Activated T-helper 17 cell treated with anti-CD3 and anti-CD28 coated beads, Interleukin-2, amount 50 U/mL, for 72 hours (primary cell): ENCODE measurements at regions not wholly inside any gene's neighbourhood (a gene's known extent, or its start where the extent isn't known, plus 50 kb on each side); places are given as distances from the start of the nearest gene placed in this dataset.

Source experiments
- ATAC-seq: fragments of 150-1000 bp; cut with Tn5 transposase; replicated peaks from 2 replicates; pipeline ENCODE4 v1.10.0; 2021; ENCODE audit warnings: mild to moderate bottlenecking, moderate library complexity
- H3K27ac Mint-ChIP-seq: one replicate; pipeline ENCODE4 v1.8.0; 2022; ENCODE audit warnings: mixed read lengths
- H3K27me3 Mint-ChIP-seq: one replicate; pipeline ENCODE4 v1.8.0; 2022; ENCODE audit warnings: mixed read lengths
- H3K36me3 Mint-ChIP-seq: one replicate; pipeline ENCODE4 v1.8.0; 2022; ENCODE audit warnings: low read depth, mild to moderate bottlenecking, mixed read lengths
- H3K4me1 Mint-ChIP-seq: one replicate; pipeline ENCODE4 v1.8.0; 2022; ENCODE audit warnings: mixed read lengths
- H3K4me3 Mint-ChIP-seq: one replicate; pipeline ENCODE4 v1.8.0; 2022; ENCODE audit warnings: mild to moderate bottlenecking, mixed read lengths
- H3K9me3 Mint-ChIP-seq: one replicate; pipeline ENCODE4 v1.8.0; 2022; ENCODE audit warnings: mixed read lengths

- ATAC-seq: no peak
- H3K36me3 Mint-ChIP-seq: no peaks in the 10 kb centered on the region
- no peaks in the 10 kb centered on the region for H3K4me1 Mint-ChIP-seq
- H3K27ac Mint-ChIP-seq: no peak overlapping the region
- peaks cover 5% of the 10 kb centered on the region for H3K9me3 Mint-ChIP-seq
- H3K27me3 Mint-ChIP-seq: peaks cover 2% of the 10 kb centered on the region
- no peak overlapping the region for H3K4me3 Mint-ChIP-seq
These were observed 115.4 kb upstream of the PPP2R2B start for GRCh38 chr5:146993876-146994530.

DNA sequence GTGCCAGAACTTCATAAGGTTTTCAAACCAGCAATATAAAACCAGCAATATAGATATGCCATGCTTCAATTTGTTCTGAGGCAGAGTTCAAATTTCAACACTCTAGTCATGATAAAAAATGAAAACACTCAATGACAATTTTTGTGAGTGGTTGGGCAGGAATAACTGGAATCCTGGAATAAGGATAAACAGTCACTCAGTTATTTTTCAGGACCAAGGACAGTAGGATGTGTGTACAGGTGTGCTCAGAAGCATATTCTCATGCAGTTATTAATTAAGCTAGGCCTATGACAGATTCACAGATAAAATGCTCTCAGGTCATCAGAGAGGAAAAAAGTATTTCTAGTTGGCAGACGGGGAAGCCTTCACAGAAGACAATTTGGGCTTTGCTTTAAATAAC lies 117.3 kb upstream of the PPP2R2B start:
- Mint-ChIP-seq H3K9me3 (no peaks in the 10 kb centered on the region), H3K27ac (no peak overlapping the region), H3K27me3 (no peaks in the 10 kb centered on the region), H3K4me3 (no peak overlapping the region), H3K4me1 (no peaks in the 10 kb centered on the region), H3K36me3 (no peaks in the 10 kb centered on the region)
- ATAC-seq: no peak

GRCh38 chr5:147015405-147015804 lies 136.8 kb upstream of the PPP2R2B start:
- Mint-ChIP-seq H3K9me3 (peaks cover 4% of the 10 kb centered on the region), H3K36me3 (no peaks in the 10 kb centered on the region), H3K27ac (no peak overlapping the region), H3K27me3 (peaks cover 19% of the 10 kb centered on the region), H3K4me3 (no peak overlapping the region), H3K4me1 (no peaks in the 10 kb centered on the region)
- ATAC-seq: no peak

DNA sequence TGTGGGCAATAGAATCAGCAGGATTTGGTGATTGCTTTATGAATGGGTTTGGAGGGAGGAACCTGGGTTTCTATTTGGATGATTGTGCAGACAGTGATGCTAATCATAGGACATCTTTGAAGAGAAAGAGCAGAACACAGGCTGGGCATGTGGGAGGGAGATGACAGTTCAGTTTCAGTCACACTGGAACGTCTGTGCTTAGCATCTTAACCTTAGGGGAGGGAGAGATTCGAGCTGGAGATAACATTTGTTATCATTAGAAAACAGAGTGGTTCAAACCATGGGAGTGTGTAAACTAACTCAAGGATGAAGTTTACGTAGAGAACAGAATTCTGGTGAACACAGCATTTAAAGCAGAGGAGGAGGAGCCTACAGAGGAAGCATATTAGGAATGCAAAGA lies 138.6 kb upstream of the PPP2R2B start:
- Mint-ChIP-seq H3K36me3 (no peaks in the 10 kb centered on the region), H3K9me3 (peaks cover 4% of the 10 kb centered on the region), H3K4me3 (no peak overlapping the region), H3K4me1 (no peaks in the 10 kb centered on the region), H3K27ac (no peak overlapping the region), H3K27me3 (peaks cover 16% of the 10 kb centered on the region)
- no peak for ATAC-seq

GRCh38 chr5:147017621-147018020 lies 139.1 kb upstream of the PPP2R2B start:
- H3K4me3 Mint-ChIP-seq: no peak overlapping the region
- no peaks in the 10 kb centered on the region for H3K36me3 Mint-ChIP-seq
- H3K27ac Mint-ChIP-seq: no peak overlapping the region

GRCh38 chr5:147018812-147019211 lies 140.3 kb upstream of the PPP2R2B start:
- ATAC-seq: no peak
- Mint-ChIP-seq H3K4me3 (no peak overlapping the region), H3K27me3 (peaks cover 20% of the 10 kb centered on the region), H3K27ac (no peak overlapping the region), H3K9me3 (peaks cover 4% of the 10 kb centered on the region), H3K4me1 (no peaks in the 10 kb centered on the region), H3K36me3 (no peaks in the 10 kb centered on the region)

More at GRCh38 chr5:147017621-147018020, 139.1 kb upstream of the PPP2R2B start:
- peaks cover 4% of the 10 kb centered on the region for H3K9me3 Mint-ChIP-seq
- H3K4me1 Mint-ChIP-seq: no peaks in the 10 kb centered on the region
- H3K27me3 Mint-ChIP-seq: peaks cover 16% of the 10 kb centered on the region
- no peak for ATAC-seq

DNA sequence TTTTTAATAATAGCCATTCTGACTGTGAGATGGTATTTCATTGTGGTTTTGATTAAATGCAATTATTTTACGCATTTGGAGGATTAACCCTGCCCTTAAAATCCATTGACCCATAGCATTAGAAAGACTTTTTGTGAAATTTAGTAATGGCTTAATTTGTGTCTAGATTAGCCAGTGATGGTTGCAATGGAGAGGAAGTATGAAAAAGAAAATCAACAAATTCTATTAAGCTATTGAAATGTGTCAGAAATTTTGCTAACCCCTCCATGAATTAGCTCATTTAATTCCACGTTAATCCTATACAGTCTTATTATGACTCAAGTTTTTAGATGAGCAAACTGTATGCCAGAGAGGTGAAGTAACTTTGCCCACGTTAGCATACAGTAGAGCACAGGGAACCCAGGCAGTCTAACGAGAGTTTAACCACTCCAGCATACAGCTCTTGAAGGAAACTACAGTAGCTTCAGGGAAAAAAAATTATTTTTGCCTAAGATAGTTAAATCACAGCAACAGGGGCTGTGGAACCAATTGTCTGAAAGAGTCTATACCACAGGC lies 158.2 kb upstream of the PPP2R2B start:
- H3K36me3 Mint-ChIP-seq: no peaks in the 10 kb centered on the region
- no peak overlapping the region for H3K4me3 Mint-ChIP-seq
- no peaks in the 10 kb centered on the region for H3K9me3 Mint-ChIP-seq
- peaks cover 7% of the 10 kb centered on the region for H3K27me3 Mint-ChIP-seq
- no peak for ATAC-seq
- H3K4me1 Mint-ChIP-seq: no peaks in the 10 kb centered on the region
- H3K27ac Mint-ChIP-seq: no peak overlapping the region

- no peaks in the 10 kb centered on the region for H3K9me3 Mint-ChIP-seq
- H3K4me3 Mint-ChIP-seq: no peak overlapping the region
- no peaks in the 10 kb centered on the region for H3K36me3 Mint-ChIP-seq
- H3K4me1 Mint-ChIP-seq: no peaks in the 10 kb centered on the region
- H3K27me3 Mint-ChIP-seq: peaks cover 10% of the 10 kb centered on the region
- H3K27ac Mint-ChIP-seq: no peak overlapping the region
- peak; percentile 34 for ATAC-seq
These were observed 159.1 kb upstream of the PPP2R2B start for GRCh38 chr5:147037515-147038205.

- H3K36me3 Mint-ChIP-seq: no peaks in the 10 kb centered on the region
- H3K4me1 Mint-ChIP-seq: no peaks in the 10 kb centered on the region
- no peak for ATAC-seq
- peaks cover 8% of the 10 kb centered on the region for H3K27me3 Mint-ChIP-seq
- H3K27ac Mint-ChIP-seq: no peak overlapping the region
- H3K9me3 Mint-ChIP-seq: no peaks in the 10 kb centered on the region
- H3K4me3 Mint-ChIP-seq: no peak overlapping the region
These were observed 162.3 kb upstream of the PPP2R2B start for GRCh38 chr5:147040856-147041255.

- Mint-ChIP-seq H3K36me3 (no peaks in the 10 kb centered on the region), H3K27me3 (peaks cover 15% of the 10 kb centered on the region), H3K9me3 (no peaks in the 10 kb centered on the region), H3K27ac (no peak overlapping the region), H3K4me3 (no peak overlapping the region), H3K4me1 (no peaks in the 10 kb centered on the region)
- no peak for ATAC-seq
These were observed 166.2 kb upstream of the PPP2R2B start for GRCh38 chr5:147044572-147045273.

- peaks cover 20% of the 10 kb centered on the region for H3K27me3 Mint-ChIP-seq
- H3K9me3 Mint-ChIP-seq: no peaks in the 10 kb centered on the region
- H3K4me3 Mint-ChIP-seq: no peak overlapping the region
- ATAC-seq: no peak
- no peaks in the 10 kb centered on the region for H3K36me3 Mint-ChIP-seq
- H3K4me1 Mint-ChIP-seq: no peaks in the 10 kb centered on the region
- H3K27ac Mint-ChIP-seq: no peak overlapping the region
These were observed 166.7 kb upstream of the PPP2R2B start for GRCh38 chr5:147045290-147045689.

- no peak for ATAC-seq
- peaks cover 20% of the 10 kb centered on the region for H3K27me3 Mint-ChIP-seq
- H3K36me3 Mint-ChIP-seq: no peaks in the 10 kb centered on the region
- no peaks in the 10 kb centered on the region for H3K9me3 Mint-ChIP-seq
- no peak overlapping the region for H3K4me3 Mint-ChIP-seq
- H3K4me1 Mint-ChIP-seq: no peaks in the 10 kb centered on the region
- no peak overlapping the region for H3K27ac Mint-ChIP-seq
These were observed 167.7 kb upstream of the PPP2R2B start for GRCh38 chr5:147046281-147046680.

DNA sequence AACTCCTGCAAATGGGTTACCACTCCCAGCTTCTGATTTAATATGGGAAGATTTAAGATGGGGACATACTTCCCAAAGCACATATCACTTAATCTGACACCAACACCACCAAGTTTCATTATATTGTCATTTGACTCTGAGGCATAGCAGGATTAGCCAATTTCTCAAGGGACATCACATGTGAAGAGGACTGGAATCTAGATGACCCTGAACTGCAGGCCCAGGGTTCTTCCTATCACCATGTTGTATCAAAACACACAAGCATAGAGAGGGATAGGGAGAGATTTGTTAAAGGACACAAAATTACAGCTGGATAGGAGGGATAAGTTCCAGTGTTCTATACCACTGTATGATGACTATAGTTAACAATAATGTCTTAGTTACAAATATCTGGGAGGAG lies 168.3 kb upstream of the PPP2R2B start:
- no peak overlapping the region for H3K27ac Mint-ChIP-seq
- H3K9me3 Mint-ChIP-seq: no peaks in the 10 kb centered on the region
- ATAC-seq: no peak
- peaks cover 20% of the 10 kb centered on the region for H3K27me3 Mint-ChIP-seq
- no peaks in the 10 kb centered on the region for H3K4me1 Mint-ChIP-seq
- no peak overlapping the region for H3K4me3 Mint-ChIP-seq
- no peaks in the 10 kb centered on the region for H3K36me3 Mint-ChIP-seq

DNA sequence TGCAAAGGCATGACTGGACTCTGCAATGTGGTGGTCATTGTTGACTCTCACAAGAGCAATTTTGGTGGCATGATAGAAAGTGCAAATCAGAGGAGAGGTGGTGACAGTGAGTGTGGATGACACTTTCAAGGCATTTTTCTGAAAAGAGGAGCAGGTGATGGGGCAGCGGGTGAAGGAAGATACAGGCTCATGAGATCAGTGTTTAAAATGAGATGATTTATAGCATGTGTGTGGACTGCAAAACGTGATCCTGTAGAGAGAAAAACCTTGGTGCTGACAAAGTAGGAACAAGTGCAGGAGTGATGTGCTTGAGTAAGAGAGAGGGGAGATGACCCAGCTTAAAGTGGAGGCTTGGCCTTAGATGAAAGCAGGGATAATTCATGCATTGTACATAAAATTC lies 171.2 kb upstream of the PPP2R2B start:
- Mint-ChIP-seq H3K36me3 (no peaks in the 10 kb centered on the region), H3K4me1 (no peaks in the 10 kb centered on the region), H3K9me3 (no peaks in the 10 kb centered on the region), H3K27me3 (peaks cover 24% of the 10 kb centered on the region), H3K4me3 (no peak overlapping the region), H3K27ac (no peak overlapping the region)
- ATAC-seq: no peak

DNA sequence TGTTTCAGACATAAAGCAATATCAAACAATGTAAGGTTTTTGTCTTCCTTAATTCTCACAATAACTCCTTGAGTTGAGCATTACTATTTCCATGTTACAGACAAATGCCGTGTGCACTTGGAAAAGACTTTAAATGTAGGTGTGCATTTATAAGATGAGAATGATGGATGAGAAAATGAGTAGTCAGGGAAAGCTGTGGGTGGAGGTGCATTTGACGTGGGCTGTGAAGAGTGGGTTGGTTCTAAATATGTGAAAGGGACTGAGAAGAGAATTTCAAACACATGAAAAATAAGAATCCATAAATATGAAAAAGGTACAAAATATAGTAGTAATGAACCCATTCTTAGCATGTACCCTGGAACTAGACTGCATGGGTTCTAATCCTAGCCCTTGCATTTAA lies 171.6 kb upstream of the PPP2R2B start:
- Mint-ChIP-seq H3K4me3 (no peak overlapping the region), H3K4me1 (no peaks in the 10 kb centered on the region), H3K27me3 (peaks cover 27% of the 10 kb centered on the region), H3K9me3 (no peaks in the 10 kb centered on the region), H3K36me3 (no peaks in the 10 kb centered on the region), H3K27ac (no peak overlapping the region)
- ATAC-seq: no peak
